ENCODE measurements at regions not wholly inside any gene's neighbourhood (a gene's known extent, or its start where the extent isn't known, plus 50 kb on each side); places are given as distances from the start of the nearest gene placed in this dataset.

DNA sequence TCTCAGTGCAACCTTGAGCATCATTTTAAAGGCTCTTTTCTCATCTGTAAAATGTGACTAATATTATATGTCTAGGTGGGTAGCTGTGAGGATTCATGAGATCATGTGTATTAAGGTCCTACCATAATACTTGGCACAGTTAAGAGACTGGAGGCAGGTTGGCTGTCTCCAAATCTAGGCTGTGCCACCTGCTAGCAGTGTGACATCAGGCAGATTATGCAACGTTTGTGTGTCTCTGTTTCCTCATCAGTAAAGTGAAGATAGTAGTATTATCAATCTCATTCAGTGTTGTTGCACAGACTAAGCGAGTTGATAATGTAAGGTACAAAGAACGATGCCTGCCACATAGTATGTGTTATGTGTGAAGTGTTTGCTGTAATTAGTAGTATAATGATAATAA is 227.4 kb downstream of the SAMD5 start:
- Histone ChIP-seq H3K27me3 (ENCODE audit: control insufficient read depth, insufficient read depth, low read length, poor library complexity, severe bottlenecking) (no peaks in the 10 kb centered on the region), H3K36me3 (ENCODE audit: control insufficient read depth, insufficient read depth, low read length) (no peaks in the 10 kb centered on the region), H3K9me3 (ENCODE audit: control insufficient read depth, low read length) (no peaks in the 10 kb centered on the region), H3K27ac (ENCODE audit: low read depth, low read length) (no peak overlapping the region), H3K4me1 (ENCODE audit: control insufficient read depth, insufficient read depth, low read length) (peaks cover 8% of the 10 kb centered on the region), H3K9ac (ENCODE audit: extremely low read depth, low read length, poor library complexity, severe bottlenecking) (no peak overlapping the region), H3K4me3 (ENCODE audit: low read length) (no peak overlapping the region)
- no peaks in the 10 kb centered on the region for H3K27me3 Mint-ChIP-seq (ENCODE audit: insufficient read depth)
- H3K4me3 Mint-ChIP-seq, result no peak overlapping the region
- H3K27ac Mint-ChIP-seq, result no peak overlapping the region
- H3K36me3 Mint-ChIP-seq (ENCODE audit: low read depth), result no peaks in the 10 kb centered on the region
- H3K9me3 Mint-ChIP-seq, result no peaks in the 10 kb centered on the region
- DNase-seq, result no peak
- 82% methylated on average over 3 of the region's 3 CpGs; no CpG with 5 or more reads in 1 of the 2 experiments for WGBS, 2 experiments (ENCODE audit: insufficient coverage in 1 of 2, insufficient read length in 1 of 2)
- peaks cover 32% of the 10 kb centered on the region for H3K4me1 Mint-ChIP-seq
- TF ChIP-seq, protein P1, sequence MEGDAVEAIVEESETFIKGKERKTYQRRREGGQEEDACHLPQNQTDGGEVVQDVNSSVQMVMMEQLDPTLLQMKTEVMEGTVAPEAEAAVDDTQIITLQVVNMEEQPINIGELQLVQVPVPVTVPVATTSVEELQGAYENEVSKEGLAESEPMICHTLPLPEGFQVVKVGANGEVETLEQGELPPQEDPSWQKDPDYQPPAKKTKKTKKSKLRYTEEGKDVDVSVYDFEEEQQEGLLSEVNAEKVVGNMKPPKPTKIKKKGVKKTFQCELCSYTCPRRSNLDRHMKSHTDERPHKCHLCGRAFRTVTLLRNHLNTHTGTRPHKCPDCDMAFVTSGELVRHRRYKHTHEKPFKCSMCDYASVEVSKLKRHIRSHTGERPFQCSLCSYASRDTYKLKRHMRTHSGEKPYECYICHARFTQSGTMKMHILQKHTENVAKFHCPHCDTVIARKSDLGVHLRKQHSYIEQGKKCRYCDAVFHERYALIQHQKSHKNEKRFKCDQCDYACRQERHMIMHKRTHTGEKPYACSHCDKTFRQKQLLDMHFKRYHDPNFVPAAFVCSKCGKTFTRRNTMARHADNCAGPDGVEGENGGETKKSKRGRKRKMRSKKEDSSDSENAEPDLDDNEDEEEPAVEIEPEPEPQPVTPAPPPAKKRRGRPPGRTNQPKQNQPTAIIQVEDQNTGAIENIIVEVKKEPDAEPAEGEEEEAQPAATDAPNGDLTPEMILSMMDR (conservative IDR thresholded peaks at IDR 0.05), result no peak

DNA sequence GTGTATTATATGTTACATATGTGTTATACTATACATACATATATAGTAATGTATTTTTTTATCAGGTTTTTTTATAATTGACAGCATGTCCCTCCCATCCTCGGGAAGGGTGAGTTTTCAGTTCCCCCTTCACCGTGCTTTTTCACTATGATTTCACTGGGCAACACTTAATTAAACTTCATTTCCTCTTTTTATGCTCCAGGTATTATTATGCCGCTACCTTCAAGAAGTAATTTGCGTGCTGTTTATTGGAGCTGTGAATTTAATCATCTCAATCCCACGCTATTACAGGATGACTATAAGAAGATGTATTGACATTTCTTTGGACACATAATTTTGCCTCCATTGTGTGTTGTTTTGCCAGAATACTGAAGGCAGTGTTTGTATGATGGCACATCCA is 228.6 kb downstream of the SAMD5 start:
- H3K9me3 Mint-ChIP-seq, result no peaks in the 10 kb centered on the region
- no peak overlapping the region for H3K4me3 Mint-ChIP-seq
- no peaks in the 10 kb centered on the region for H3K9me3 ChIP-seq (ENCODE audit: control insufficient read depth, low read length)
- H3K4me1 ChIP-seq (ENCODE audit: control insufficient read depth, insufficient read depth, low read length), result peaks cover 4% of the 10 kb centered on the region
- H3K27me3 Mint-ChIP-seq (ENCODE audit: insufficient read depth), result no peaks in the 10 kb centered on the region
- no peak overlapping the region for H3K9ac ChIP-seq (ENCODE audit: extremely low read depth, low read length, poor library complexity, severe bottlenecking)
- no peak for DNase-seq
- H3K36me3 Mint-ChIP-seq (ENCODE audit: low read depth), result no peaks in the 10 kb centered on the region
- no peaks in the 10 kb centered on the region for H3K36me3 ChIP-seq (ENCODE audit: control insufficient read depth, insufficient read depth, low read length)
- H3K27ac Mint-ChIP-seq, result no peak overlapping the region
- peaks cover 24% of the 10 kb centered on the region for H3K4me1 Mint-ChIP-seq
- no peak overlapping the region for H3K27ac ChIP-seq (ENCODE audit: low read depth, low read length)
- WGBS, 2 experiments (ENCODE audit: insufficient coverage in 1 of 2, insufficient read length in 1 of 2), result 96 to 98% methylated on average over 3 to 5 of the region's 5 CpGs
- no peaks in the 10 kb centered on the region for H3K27me3 ChIP-seq (ENCODE audit: control insufficient read depth, insufficient read depth, low read length, poor library complexity, severe bottlenecking)
- TF ChIP-seq, protein P1 (conservative IDR thresholded peaks at IDR 0.05), result no peak
- H3K4me3 ChIP-seq (ENCODE audit: low read length), result no peak overlapping the region

DNA sequence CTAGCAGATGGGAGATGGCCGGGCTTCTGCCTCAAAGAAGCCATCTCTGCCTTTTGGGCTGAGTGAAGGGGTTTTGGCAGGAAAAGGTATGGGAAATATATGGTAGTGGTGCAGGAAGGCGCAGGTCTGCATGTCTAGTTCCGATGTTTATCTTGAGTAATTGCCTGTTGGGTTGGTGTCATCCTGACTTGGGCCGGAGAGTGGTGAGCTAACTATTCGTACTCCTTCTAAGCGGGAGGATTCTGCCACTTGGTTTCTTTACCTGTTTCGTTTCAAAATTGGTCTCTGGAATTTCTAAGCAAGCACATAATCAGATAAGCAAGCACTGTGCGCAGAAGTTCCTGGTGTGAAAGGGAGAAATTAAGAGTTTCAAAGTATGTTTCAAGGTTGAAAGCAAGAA is 229.6 kb downstream of the SAMD5 start:
- Mint-ChIP-seq H3K36me3 (ENCODE audit: low read depth) (no peaks in the 10 kb centered on the region), H3K9me3 (no peaks in the 10 kb centered on the region), H3K4me3 (no peak overlapping the region), H3K27ac (no peak overlapping the region), H3K4me1 (peaks cover 14% of the 10 kb centered on the region), H3K27me3 (ENCODE audit: insufficient read depth) (no peaks in the 10 kb centered on the region)
- Histone ChIP-seq H3K36me3 (ENCODE audit: control insufficient read depth, insufficient read depth, low read length) (no peaks in the 10 kb centered on the region), H3K4me1 (ENCODE audit: control insufficient read depth, insufficient read depth, low read length) (peaks cover 3% of the 10 kb centered on the region), H3K4me3 (ENCODE audit: low read length) (no peak overlapping the region), H3K27ac (ENCODE audit: low read depth, low read length) (no peak overlapping the region), H3K9me3 (ENCODE audit: control insufficient read depth, low read length) (no peaks in the 10 kb centered on the region), H3K27me3 (ENCODE audit: control insufficient read depth, insufficient read depth, low read length, poor library complexity, severe bottlenecking) (no peaks in the 10 kb centered on the region), H3K9ac (ENCODE audit: extremely low read depth, low read length, poor library complexity, severe bottlenecking) (no peak overlapping the region)
- DNase-seq, result no peak
- TF ChIP-seq, protein P1 (conservative IDR thresholded peaks at IDR 0.05), result no peak
- WGBS, 2 experiments (ENCODE audit: insufficient coverage in 1 of 2, insufficient read length in 1 of 2), result 95 to 97% methylated on average over 8 of the region's 8 CpGs

Data from endodermal cell (in vitro differentiated cells).